ENCODE measurements at regions not wholly inside any gene's neighbourhood (a gene's known extent, or its start where the extent isn't known, plus 50 kb on each side); places are given as distances from the start of the nearest gene placed in this dataset.

DNA sequence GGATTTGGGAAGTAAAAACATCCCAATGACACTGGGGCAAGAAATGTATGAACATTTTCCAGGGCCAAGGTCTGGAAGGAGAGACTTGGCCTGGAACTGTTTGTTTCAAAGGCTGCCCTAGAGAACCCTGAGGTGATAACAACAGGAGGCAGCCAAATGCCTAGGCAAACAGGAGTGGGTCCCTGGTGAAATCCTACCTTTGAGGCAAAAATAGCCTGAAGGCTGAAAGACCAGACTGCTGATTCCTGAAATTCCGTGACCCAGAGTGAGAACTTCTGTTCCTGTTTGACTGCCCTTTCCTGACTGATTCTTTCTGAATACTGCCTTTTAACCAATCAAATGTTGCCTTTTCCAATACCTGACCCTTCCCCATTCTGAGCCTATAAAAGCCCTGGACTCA, 196.4 kb downstream of the NSUN3 start:
- DNase-seq: no peak

DNA sequence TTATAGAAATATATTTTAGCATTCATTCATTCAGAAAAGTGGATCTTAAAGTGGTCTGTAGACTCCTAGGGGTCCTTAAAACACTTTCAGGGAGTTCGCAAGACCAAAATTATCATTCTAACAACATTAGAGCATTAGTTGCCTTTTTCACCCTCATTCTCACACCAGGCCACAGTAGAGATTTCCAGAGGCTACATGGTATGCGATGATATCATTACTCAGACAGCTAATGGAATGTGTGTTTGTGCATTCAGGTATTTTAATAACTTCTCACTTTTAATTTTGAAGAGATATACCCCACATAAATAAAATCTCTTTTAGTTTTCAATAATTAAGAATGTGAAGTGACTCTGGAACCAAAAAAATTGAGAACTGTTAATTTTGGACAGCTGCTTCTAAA, 206.9 kb downstream of the NSUN3 start:
- no peak for DNase-seq

DNA sequence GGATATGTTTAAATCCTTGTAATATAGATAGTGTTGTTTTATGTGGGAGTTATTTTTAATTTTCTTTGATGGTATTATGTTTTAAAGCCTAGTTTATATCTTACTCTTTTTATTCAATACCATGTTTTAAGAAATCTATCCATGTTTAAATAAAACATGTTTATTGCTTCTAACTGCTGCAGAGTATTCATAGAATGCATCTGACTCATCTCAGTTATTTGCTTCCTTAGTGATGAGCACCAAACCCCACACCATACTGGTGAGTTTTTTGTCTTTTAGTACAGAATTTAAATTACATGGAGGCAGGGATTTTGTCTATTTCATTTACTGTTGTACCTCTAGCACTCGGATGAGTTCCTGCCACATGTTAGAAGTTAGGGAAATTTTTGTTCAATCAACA, 209.2 kb downstream of the NSUN3 start:
- no peak for DNase-seq

DNA sequence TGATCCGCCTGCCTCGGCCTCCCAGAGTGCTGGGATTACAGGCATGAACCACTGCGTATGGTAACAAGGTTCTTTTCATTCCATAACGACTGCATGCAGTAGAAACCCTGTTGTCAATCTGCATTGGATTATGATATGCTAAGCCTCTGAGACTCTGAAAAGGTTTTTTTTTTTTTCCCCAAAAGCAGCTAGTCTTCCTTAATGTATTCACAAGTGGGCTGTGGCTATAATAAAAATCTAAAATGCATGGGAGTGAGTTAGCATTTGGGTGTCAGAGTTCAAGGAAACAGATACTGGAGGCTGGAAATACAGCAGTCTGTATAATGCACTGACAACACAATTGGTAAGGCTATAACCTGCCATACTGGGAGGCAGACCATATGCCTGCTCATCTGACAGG, 218.1 kb downstream of the NSUN3 start:
- DNase-seq: no peak

DNA sequence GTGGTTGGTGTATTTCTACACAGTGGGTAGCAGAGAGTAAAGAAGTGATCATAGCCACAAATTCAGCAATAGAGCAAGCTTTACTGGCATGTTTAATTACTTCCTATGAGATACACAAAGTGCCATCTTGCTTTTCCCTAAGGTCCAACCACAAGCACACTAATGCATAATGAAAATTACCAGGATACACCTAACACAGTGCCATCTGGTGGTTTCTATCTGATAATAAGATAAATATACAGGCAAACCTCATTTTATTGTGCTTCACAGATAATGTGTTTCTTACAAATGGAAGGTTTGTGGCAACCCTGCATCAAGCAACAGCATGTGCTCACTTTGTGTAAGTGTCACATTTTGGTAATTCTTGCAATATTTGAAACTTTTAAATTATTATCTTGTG, 223.0 kb downstream of the NSUN3 start:
- DNase-seq: no peak

DNA sequence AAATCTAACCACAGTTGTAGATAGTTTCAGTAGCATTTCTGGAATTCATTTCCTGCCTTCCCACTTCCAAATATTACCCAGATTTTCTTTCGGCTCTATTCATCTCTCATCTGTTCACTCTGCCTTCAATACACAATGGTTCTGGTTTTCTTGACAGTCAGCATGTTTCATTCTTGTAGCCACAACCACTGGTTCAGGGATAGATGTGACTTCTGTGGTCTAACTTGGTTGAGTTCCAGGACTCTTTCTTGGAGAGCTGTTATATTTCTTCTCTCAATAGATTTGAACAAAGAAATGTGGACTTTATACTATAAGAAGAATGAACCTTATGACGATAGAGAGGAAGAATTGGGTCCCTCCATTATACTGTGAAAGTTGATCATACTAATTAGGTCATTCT, 228.8 kb downstream of the NSUN3 start:
- DNase-seq: no peak

DNA sequence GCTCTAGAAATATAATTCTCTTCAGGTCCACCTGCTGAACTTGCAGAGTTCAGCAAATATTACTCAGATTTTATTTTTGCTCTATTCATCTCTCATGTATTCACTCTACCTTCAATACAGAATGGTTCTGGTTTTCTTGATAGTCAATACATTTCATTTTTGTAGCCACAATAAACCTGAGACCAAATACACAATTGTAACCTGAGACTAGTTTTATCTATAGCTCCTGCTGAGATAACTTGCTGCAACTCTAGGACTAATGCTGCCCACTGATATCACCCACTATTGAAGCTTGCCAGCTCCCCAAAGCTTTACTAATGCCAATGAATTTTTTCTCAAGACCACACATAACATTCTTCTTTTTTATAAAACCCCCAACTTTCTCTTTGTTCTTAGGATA, 229.3 kb downstream of the NSUN3 start:
- no peak for DNase-seq

DNA sequence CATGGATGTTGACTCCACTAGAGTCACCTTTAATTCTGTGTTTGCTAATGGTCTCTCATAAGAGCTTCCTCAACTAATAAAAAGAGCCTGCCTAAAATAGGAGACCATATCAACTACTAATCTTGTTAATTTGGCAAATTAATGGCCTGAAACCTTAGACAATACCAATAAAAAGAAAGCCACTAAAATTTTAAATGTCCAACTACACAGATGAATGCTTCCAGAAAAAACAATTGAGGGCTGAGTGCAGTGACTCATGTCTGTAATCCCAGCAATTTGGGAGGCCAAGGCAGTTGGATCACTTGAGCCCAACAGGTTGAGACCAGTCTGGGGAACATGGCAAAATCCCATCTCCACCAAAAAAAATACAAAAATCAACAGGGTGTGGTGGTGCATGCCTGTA, 230.9 kb downstream of the NSUN3 start:
- no peak for DNase-seq

DNA sequence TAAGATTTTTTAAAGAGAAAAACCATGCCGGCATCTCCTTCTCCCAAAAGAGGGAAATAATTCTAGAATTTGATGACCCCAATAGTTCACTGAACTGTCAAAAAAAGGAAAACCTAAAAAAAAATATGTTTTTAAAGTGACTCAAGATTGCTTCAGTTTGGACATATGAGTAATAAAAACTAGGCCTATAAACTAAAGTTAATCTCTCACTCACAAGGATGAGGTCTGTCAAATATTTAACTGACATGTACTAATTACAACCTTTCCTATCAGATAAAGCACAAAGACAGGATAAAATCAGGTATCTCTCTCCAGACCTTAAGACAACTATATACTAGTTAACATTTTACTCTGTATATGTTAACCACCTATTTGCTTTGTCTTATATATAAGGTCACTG, 231.9 kb downstream of the NSUN3 start:
- DNase-seq: no peak

DNA sequence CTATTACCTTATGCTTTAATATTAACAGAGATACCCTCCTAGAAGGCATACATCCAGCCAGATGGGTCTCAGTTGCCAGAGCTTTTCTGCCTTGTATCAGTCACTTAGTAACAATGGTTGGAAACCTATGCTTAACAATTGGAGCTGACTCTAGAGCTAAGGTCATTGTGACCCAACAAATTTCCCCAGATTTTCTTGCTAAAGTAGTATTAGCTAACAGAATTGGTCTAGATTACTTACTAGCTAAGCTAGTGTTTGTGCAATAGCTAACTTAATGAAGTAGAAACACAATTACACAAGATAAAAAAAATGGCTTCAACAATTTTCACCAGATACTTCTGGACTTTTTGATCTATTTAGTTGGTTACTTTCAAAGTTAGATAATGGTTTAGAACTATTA, 236.9 kb downstream of the NSUN3 start:
- DNase-seq: no peak

DNA sequence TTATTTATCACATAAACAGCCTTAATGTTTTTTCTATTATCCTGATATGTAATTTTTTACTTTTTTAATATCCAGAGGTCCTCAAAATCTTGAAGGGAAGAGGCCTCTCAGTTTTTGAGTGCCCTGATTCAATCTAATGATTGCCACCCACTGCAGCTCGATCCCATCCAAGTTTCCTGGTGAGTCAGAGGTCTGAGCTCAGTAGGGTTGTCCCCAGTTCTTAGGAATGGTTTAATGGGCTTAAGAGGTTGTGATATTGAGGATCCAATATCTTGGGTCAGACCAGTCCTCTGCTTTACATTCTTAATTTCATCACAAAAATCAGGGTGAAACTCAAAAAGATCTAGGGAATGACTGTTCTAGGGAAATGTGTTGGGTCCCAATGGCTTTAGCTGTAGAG, 238.5 kb downstream of the NSUN3 start:
- DNase-seq: no peak

DNA sequence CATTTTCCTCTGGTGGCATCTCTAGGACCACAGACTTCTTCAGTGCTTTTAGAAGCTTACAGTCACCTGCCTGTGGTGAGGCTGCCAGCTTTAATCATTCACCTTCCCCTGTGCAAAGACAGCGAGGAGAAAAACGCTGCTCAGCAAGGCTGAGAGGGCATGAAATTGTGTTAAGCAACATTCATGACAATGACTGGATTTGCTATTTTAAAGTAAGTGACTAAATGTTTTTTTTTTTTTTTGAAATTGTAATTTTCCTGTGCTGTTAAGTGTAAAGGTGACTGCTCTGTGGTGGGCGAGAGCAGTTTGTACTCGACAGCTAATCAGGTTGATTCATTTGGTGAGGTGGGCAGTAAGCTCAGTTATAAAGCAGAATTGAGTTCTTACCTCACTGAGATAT, 240.4 kb downstream of the NSUN3 start:
- no peak for DNase-seq

DNA sequence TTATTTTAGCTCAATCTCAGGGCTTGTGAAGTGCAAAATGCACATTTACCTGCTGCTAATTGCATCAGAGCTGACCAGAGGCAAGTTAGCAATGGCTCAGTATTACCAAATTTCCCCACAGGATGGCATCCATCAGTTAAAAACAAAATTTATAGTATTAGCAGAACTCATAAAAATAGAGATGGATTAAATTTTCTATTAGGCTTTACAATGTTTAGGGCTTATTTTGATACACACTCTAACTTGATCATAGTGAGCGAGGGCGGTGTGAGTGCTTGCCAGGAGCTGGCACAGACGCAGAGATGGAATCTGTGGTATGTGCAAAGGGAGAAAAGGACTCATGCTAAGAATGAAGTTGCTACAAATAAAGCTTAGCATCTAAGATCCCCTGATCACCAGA, 241.0 kb downstream of the NSUN3 start:
- DNase-seq: peak; percentile 41

DNA sequence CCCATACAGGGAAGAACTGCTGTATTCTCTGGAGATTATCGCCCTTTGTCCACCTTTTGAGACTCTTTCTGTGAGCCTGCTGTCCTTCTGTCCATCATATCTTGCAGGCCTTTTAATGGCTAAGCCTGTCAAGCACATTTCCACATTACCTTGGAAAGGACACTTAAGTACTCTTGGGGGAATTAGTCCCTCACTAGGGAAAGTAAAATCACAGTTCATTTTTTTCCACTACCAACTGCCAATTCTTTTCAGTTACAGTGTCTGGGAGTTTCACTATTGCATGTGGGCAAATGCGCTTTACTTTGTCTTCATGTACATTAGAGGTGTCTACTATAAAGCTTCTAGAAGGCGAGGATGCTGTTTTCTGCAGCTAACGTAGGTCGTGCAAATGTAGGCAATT, 242.1 kb downstream of the NSUN3 start:
- no peak for DNase-seq

DNA sequence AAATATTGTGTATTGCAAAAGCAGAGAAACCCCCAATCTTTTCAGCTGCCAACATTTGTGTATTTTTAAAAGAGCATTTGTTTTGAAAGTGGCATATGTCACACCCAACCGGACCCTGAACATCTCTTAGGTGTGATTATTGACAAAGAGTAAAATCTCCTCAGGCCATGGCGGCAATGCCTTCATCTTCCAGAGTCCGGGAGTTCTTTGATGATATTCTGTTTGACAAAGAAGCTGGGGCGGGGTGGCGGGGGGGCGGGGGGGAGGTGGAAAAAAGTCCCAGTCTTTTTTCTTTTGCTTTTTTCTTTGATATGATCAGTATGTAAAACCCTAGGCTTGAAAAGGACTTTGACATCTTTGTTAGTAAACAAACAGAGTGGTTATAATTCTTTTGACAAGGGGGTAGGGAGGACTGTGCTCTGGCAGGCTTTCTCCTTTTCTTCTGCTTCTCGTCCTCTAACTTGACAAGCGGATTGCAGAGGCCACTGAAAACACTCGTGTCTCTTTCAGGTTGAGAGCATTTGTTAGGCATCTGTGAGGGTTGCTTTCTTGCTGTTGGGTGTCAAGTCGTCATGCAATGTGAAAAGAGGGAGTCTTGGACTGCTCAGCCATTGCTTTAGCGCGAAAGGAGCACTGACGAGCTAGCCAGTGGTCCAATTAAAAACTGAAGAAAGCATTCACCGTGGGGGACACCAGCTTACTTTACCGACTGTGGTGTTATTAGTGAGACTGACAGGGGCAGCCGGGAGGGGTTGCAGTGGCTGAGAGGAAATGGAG, 243.2 kb downstream of the NSUN3 start:
- no peak for DNase-seq

DNA sequence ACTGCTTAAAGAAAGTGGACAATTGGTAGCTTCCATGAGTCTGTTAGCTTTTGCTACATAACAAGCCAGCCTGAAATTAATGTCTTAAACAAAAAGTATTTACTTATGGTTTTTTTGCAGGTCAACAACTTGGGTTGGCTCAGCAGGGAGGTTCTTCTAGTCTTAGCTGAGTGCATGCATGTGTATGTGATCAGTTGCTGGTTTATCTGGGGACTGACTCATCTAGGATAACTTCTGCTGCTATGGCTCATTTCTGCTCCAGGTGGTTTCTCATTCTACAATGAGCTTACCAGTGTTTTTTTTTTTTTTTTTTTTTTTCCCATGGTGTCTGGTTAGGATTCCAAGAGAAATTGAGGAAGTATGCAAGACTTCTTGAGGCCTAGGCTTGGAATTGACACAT, 244.7 kb downstream of the NSUN3 start:
- no peak for DNase-seq

DNA sequence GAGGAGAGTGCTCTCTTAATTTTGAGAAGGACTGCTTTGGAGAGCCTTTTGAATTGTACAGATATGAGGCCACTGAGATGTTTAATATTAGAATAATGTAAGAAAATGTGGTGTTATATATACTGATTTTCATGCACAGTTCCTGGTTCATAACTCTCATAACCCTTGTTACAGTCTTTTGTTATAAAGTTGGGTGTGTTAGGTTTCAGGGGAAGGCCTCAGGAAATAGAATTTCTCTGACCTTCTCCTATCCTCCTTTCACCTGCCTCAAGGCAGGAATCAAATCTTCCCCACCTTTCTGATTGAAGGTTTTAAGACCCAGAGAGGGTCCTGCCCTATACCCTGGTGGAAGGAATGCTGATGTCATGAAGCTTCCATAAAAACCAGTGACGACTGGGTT, 245.9 kb downstream of the NSUN3 start:
- no peak for DNase-seq

DNA sequence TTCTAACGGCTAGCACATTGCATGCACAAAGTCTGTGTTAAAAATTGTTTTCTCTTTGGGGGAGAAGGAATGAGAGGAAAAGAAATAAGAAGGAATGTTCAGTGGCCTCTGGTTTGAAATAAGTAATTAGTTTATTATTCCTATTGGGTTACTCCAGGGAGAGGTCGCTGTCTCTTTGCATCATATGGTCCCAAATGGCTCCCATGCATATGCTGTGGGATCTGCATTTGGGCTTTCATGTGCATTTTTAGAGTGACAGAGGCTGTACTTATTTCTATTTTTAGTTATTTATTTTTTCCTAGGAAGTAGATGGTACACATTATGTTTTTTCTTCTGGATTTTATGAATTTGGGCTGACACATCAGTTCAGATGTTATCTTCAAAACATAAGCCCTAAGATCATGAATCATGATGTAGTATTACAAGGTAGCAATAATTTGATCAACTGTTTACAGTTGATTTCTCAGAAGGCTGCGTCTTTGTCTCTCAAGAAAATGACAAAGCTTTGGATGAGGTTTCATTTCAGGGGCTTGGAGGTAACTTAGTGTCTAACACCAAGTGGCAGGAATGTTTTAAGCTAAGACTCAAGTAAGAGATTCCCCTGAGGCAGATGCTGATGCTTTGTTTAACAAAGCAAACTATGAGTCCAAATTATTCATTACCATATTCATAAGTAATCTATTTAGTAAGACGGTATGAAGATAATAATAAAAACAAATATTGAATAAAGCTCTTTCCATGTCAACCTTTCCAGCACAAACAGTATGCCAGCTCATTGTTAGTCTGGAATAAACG, 247.7 kb downstream of the NSUN3 start:
- DNase-seq: no peak

DNA sequence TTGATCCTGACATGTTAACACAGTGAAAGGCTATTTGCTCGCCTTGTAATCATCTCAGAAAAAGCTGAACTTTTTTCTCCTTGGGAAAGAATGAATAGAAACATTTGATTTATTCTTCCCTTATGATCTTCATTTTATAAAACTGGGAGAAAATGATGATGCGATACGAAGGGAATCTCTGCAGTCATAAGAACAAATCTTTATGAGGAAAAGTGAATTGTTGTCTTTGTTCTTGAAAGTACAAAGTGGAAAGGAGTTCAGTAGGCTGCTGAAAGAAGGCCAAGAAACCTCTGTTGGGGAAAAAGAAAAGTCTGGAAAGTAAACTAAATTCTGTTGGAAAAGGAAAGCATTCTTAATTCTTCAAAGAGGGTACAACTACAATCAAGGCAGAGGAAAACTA, 248.8 kb downstream of the NSUN3 start:
- no peak for DNase-seq

DNA sequence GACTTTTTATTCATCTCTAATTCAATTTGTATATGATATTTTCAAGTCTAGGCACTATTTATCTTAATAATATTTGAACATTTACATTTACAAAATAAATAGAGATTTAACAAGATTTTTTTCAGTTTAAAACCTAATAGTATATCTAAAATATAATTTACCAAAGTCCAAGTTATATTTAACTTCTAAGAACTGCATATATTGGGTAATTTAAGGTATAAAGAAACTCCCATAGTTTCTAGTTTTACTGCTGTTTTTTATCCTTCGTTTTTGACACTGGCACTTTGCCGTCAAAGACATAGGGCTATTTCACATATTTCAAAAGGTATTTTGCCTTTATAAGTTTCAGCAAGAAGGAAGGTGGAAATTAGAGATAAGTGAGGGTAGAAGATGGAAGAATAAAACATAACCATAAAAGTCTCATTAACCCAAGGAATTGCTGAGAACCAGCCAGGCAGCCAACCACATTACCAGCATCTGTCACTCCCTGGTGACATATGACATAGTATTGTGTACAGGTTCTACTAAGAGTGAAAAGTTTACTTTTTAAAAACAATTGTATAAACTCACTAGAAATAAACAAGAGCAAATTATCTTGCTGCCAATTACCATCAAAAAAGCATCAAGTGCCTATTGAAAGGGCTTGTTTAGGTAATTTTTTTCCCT, 251.5 kb downstream of the NSUN3 start:
- DNase-seq: no peak

DNA sequence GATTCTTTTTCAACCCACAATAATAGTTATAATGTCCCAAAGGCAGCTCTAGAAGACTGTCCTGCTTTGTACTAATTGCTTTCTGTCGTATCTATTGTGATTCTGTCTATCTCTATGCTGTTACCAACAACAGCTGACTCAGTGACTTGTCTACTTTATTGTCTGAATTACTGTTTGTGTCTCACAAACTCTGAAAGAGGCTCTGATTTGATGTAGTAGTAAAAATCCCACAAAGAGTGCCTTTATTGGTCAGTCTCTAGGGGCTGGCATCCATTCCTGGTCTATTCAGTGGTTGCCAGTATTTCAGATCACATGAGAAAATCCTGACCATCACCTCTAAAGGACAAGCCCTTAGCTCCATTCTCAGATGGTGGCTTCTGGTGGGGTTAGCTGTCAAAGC, 254.2 kb downstream of the NSUN3 start:
- DNase-seq: no peak

DNA sequence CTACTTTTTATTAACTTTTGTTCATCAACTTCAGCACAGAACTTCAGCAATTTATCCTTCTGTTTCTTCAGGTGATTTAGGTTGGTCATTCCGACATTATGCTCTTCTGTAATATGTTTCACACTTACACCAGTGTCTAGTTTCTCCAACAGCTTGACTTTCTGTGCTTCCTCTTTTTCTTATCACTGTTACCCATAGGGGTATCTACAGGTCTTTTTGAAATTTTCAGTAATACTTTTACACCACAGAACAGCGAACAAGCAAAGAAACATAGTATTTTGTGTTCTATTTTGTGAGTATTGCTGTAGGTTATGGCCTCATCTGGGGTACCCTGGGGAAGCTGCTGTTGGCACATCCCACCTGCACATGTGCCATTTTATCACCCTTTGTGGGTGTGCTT, 260.7 kb downstream of the NSUN3 start:
- no peak for DNase-seq

DNA sequence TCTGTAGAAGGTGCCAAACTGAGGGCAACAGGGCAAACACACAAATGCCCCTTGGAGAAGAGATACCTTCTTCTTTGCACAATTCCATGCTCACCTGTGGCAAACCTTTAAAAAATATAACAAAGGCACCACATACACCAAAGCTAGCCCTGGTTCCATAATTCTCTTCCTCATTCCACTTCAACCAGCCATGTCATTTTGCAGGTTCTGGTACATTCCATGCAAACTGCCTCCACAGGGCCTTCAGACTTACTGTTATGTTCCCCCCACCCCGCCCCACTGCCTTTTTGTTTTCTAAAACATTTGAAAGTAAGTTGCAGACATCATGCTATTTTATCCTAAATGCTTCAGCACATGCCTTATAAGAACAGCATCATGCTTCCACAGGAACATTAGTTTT, 269.0 kb downstream of the NSUN3 start:
- no peak for DNase-seq
